CD14-positive monocyte (primary cell): ENCODE measurements at regions not wholly inside any gene's neighbourhood (a gene's known extent, or its start where the extent isn't known, plus 50 kb on each side); places are given as distances from the start of the nearest gene placed in this dataset.
A peak's percentile ranks its signal among the peaks of the same experiment; 100 is the strongest.

Experiments used
- DNase-seq, 3 donors: peaks; one replicate each; pipeline ENCODE4 v3.0.0-alpha.2; 2011 to 2022
- H2AFZ ChIP-seq: 2 replicates; pipeline ENCODE4 v1.6.0; 2012; ENCODE audit warnings: mild to moderate bottlenecking, low read depth, low read length, inconsistent platforms; ENCODE audit not compliant: insufficient read depth, poor library complexity, severe bottlenecking
- H3K27ac ChIP-seq, 2 donors: 1 replicate in 1 of 2; 2 replicates in 1 of 2; pipeline ENCODE4 v1.5.1; 2012 to 2013; ENCODE audit warnings: low read length in 2 of 2, control low read depth in 1 of 2, inconsistent platforms in 1 of 2, low read depth in 1 of 2, mild to moderate bottlenecking in 1 of 2
- H3K27me3 ChIP-seq, 2 donors: one replicate each; pipeline versions ENCODE4 v1.6.0 to v1.6.1; 2011 to 2013; ENCODE audit warnings: low read length in 2 of 2; ENCODE audit not compliant: control insufficient read depth in 2 of 2, insufficient read depth in 2 of 2
- H3K36me3 ChIP-seq, 2 donors: replicated peaks in 1 of 2; 1 replicate in 1 of 2; 2 replicates in 1 of 2; pipeline versions ENCODE4 v1.5.1 to v1.6.1; 2012 to 2013; ENCODE audit warnings: low read length in 2 of 2, control low read depth in 1 of 2, inconsistent platforms in 1 of 2, mild to moderate bottlenecking in 1 of 2; ENCODE audit not compliant: insufficient read depth in 2 of 2, control insufficient read depth in 1 of 2
- H3K4me1 ChIP-seq, 2 donors: 1 replicate in 1 of 2; 2 replicates in 1 of 2; pipeline versions ENCODE4 v1.5.1 to v1.6.1; 2012 to 2013; ENCODE audit warnings: low read length in 2 of 2, control low read depth in 1 of 2, inconsistent platforms in 1 of 2, mild to moderate bottlenecking in 1 of 2, moderate library complexity in 1 of 2; ENCODE audit not compliant: insufficient read depth in 2 of 2, control insufficient read depth in 1 of 2
- H3K4me2 ChIP-seq: replicated peaks from 2 replicates; pipeline ENCODE3; 2012; ENCODE audit warnings: low read length, moderate library complexity, mild to moderate bottlenecking; ENCODE audit not compliant: poor library complexity, severe bottlenecking; ENCODE audit errors: extremely low read depth
- H3K4me3 ChIP-seq, 3 experiments: fragments of 200-600 bp in 1 of 3; sonication (generic) in 1 of 3; replicated peaks in 1 of 3; 1 replicate in 2 of 3; 2 replicates in 1 of 3; pipeline ENCODE4 v1.5.1; 2011 to 2013; ENCODE audit warnings: low read length in 3 of 3, mild to moderate bottlenecking in 3 of 3, control low read depth in 2 of 3, low read depth in 2 of 3, inconsistent platforms in 1 of 3, moderate library complexity in 1 of 3
- H3K79me2 ChIP-seq: 2 replicates; pipeline ENCODE4 v1.6.0; 2012; ENCODE audit warnings: mild to moderate bottlenecking, control low read depth, inconsistent platforms, low read length, moderate library complexity; ENCODE audit not compliant: insufficient read depth
- H3K9ac ChIP-seq: 2 replicates; pipeline ENCODE4 v1.6.0; 2017; ENCODE audit warnings: low read length, mild to moderate bottlenecking; ENCODE audit not compliant: insufficient read depth, poor library complexity, severe bottlenecking
- H3K9me3 ChIP-seq, 2 donors: replicated peaks in 1 of 2; 1 replicate in 1 of 2; 2 replicates in 1 of 2; pipeline versions ENCODE4 v1.5.1 to v1.6.1; 2012 to 2013; ENCODE audit warnings: low read length in 2 of 2, control low read depth in 1 of 2; ENCODE audit not compliant: control insufficient read depth in 1 of 2, insufficient read depth in 1 of 2
- H4K20me1 ChIP-seq: 2 replicates; pipeline ENCODE4 v1.6.0; 2012; ENCODE audit warnings: mild to moderate bottlenecking, low read length, control low read depth, moderate library complexity; ENCODE audit not compliant: insufficient read depth
- H3K27ac Mint-ChIP-seq, 7 donors: one replicate each; pipeline ENCODE4 v1.8.0; 2020; ENCODE audit warnings: mild to moderate bottlenecking in 7 of 7, mixed read lengths in 7 of 7, moderate library complexity in 6 of 7, inconsistent platforms in 2 of 7
- H3K27me3 Mint-ChIP-seq, 3 donors: one replicate each; pipeline ENCODE4 v1.8.0; 2021 to 2022; ENCODE audit warnings: low read depth in 3 of 3, mild to moderate bottlenecking in 3 of 3, mixed read lengths in 3 of 3, moderate library complexity in 3 of 3, inconsistent platforms in 1 of 3
- H3K36me3 Mint-ChIP-seq, 2 donors: one replicate each; pipeline ENCODE4 v1.8.0; 2020; ENCODE audit warnings: mixed read lengths in 2 of 2, inconsistent platforms in 1 of 2, mild to moderate bottlenecking in 1 of 2
- H3K4me1 Mint-ChIP-seq: one replicate; pipeline ENCODE4 v1.8.0; 2020; ENCODE audit warnings: mild to moderate bottlenecking, mixed read lengths
- H3K4me3 Mint-ChIP-seq, 2 donors: one replicate each; pipeline ENCODE4 v1.8.0; 2020; ENCODE audit warnings: mild to moderate bottlenecking in 2 of 2, mixed read lengths in 2 of 2, moderate library complexity in 1 of 2
- H3K9me3 Mint-ChIP-seq, 7 donors: one replicate each; pipeline ENCODE4 v1.8.0; 2020 to 2022; ENCODE audit warnings: mixed read lengths in 7 of 7, mild to moderate bottlenecking in 6 of 7, moderate library complexity in 6 of 7, inconsistent platforms in 2 of 7
- CTCF ChIP-seq: fragments of 200-600 bp; IDR thresholded peaks from one replicate; pipeline ENCODE4 v1.8.0; 2022; ENCODE audit warnings: antibody characterized with exemption, mild to moderate bottlenecking
- WGBS: methylation state at CpG from one replicate; pipeline ENCODE4 v1.1.5; 2013; ENCODE audit warnings: missing lambda C conversion rate; ENCODE audit not compliant: insufficient coverage; 5-methylcytosine and 5-hydroxymethylcytosine counted together
- intact Hi-C, 2 donors: fragments of 100-400 bp; cut with micrococcal nuclease; formaldehyde crosslinking; loops; one replicate each; pipeline versions ENCODE4 v1.15.0 to v1.15.1; 2023

GRCh38 chr15:70469182-70469581 is 294.2 kb downstream of the UACA start:
- TF ChIP-seq CTCF = no peak
- no peaks in the 10 kb centered on the region for H3K27me3 ChIP-seq
- no peak overlapping the region for H3K4me3 ChIP-seq
- Mint-ChIP-seq H3K4me1 (peaks cover 33% of the 10 kb centered on the region), H3K9me3 (peaks cover 0 to 2% (median 0%) of the 10 kb centered on the region in 7 donors), H3K4me3 (peak overlapping the region in 1 of 2 donors; percentile 44), H3K27me3 (peaks cover 7 to 24% (median 10%) of the 10 kb centered on the region in 3 donors), H3K36me3 (peaks cover 0 to 12% of the 10 kb centered on the region in 2 donors), H3K27ac (no peak overlapping the region)
- DNase-seq = no peak
- WGBS = 94% methylated on average over 2 of the region's 3 CpGs
- no peaks in the 10 kb centered on the region for H3K79me2 ChIP-seq
- intact Hi-C loops = loop anchor here (10.0 kb wide), 2 partner anchors 204 to 744 kb away; no protein-coding TSS in a partner anchor
- no peaks in the 10 kb centered on the region for H4K20me1 ChIP-seq
- H3K36me3 ChIP-seq = no peaks in the 10 kb centered on the region
- peaks cover 15 to 33% of the 10 kb centered on the region in 2 donors for H3K4me1 ChIP-seq
- H3K27ac ChIP-seq = no peak overlapping the region
- H3K9ac ChIP-seq = no peak overlapping the region
- no peaks in the 10 kb centered on the region for H3K9me3 ChIP-seq
- no peak overlapping the region for H2AFZ ChIP-seq
- no peak overlapping the region for H3K4me2 ChIP-seq

- H3K4me2 ChIP-seq = no peak overlapping the region
- Mint-ChIP-seq H3K27ac (peak overlapping the region in 4 of 7 donors; percentile 23 to 83 (median 64)), H3K27me3 (peaks cover 6 to 23% (median 7%) of the 10 kb centered on the region in 3 donors), H3K9me3 (peaks cover 0 to 2% (median 0%) of the 10 kb centered on the region in 7 donors), H3K36me3 (peaks cover 0 to 8% of the 10 kb centered on the region in 2 donors), H3K4me1 (peaks cover 45% of the 10 kb centered on the region), H3K4me3 (no peak overlapping the region)
- DNase-seq = peak; percentile 57 to 69 (median 60)
- no peak overlapping the region for H2AFZ ChIP-seq
- no peaks in the 10 kb centered on the region for H3K27me3 ChIP-seq
- H3K4me1 ChIP-seq = peaks cover 27 to 43% of the 10 kb centered on the region in 2 donors
- no peak overlapping the region for H3K9ac ChIP-seq
- no peak overlapping the region for H3K27ac ChIP-seq
- H3K9me3 ChIP-seq = no peaks in the 10 kb centered on the region
- H3K36me3 ChIP-seq = no peaks in the 10 kb centered on the region
- no peaks in the 10 kb centered on the region for H4K20me1 ChIP-seq
- peak; percentile 58 for TF ChIP-seq CTCF
- no peak overlapping the region for H3K4me3 ChIP-seq
- H3K79me2 ChIP-seq = no peaks in the 10 kb centered on the region
- 39% methylated on average over 3 of the region's 4 CpGs for WGBS
- intact Hi-C loops = loop anchor here (10.0 kb wide), 2 partner anchors 202 to 742 kb away; no protein-coding TSS in a partner anchor
Measured at GRCh38 chr15:70466895-70467529, 296.3 kb downstream of the UACA start.
